H9 (cell line): ENCODE measurements at regions not wholly inside any gene's neighbourhood (a gene's known extent, or its start where the extent isn't known, plus 50 kb on each side); places are given as distances from the start of the nearest gene placed in this dataset.

Experiments
- DNase-seq: peaks from one replicate; pipeline ENCODE4 v3.0.0-alpha.2; 2017
- H2AFZ ChIP-seq: one replicate; pipeline ENCODE4 v1.6.1; 2013; ENCODE audit warnings: mild to moderate bottlenecking, low read length, control low read depth, moderate library complexity
- H2AK5ac ChIP-seq: 2 replicates; pipeline ENCODE4 v1.6.1; 2013; ENCODE audit warnings: low read length, control low read depth, mixed read lengths; ENCODE audit not compliant: insufficient read length
- H2BK120ac ChIP-seq: one replicate; pipeline ENCODE4 v1.6.1; 2013; ENCODE audit warnings: low read depth, mild to moderate bottlenecking, low read length, control low read depth, inconsistent platforms; ENCODE audit not compliant: poor library complexity, severe bottlenecking
- H2BK12ac ChIP-seq: 2 replicates; pipeline ENCODE4 v1.6.1; 2013; ENCODE audit warnings: low read length, control low read depth, mixed read lengths, low read depth; ENCODE audit not compliant: insufficient read length
- H2BK15ac ChIP-seq: 2 replicates; pipeline ENCODE4 v1.6.1; 2013; ENCODE audit warnings: low read depth, low read length, control low read depth
- H2BK20ac ChIP-seq: one replicate; pipeline ENCODE4 v1.6.1; 2013; ENCODE audit warnings: low read depth, mild to moderate bottlenecking, low read length, control low read depth, inconsistent platforms; ENCODE audit not compliant: poor library complexity, severe bottlenecking
- H2BK5ac ChIP-seq: 2 replicates; pipeline ENCODE4 v1.6.1; 2013; ENCODE audit warnings: low read length, control low read depth, mixed read lengths; ENCODE audit not compliant: insufficient read length
- H3K14ac ChIP-seq: 2 replicates; pipeline ENCODE4 v1.6.1; 2013; ENCODE audit warnings: low read length, control low read depth; ENCODE audit not compliant: insufficient read depth
- H3K18ac ChIP-seq: 2 replicates; pipeline ENCODE4 v1.6.1; 2013; ENCODE audit warnings: low read depth, mild to moderate bottlenecking, mixed read lengths, low read length, control low read depth; ENCODE audit not compliant: insufficient read length
- H3K23ac ChIP-seq: 2 replicates; pipeline ENCODE4 v1.6.1; 2013; ENCODE audit warnings: low read length, control low read depth, mixed read lengths, low read depth; ENCODE audit not compliant: insufficient read length
- H3K23me2 ChIP-seq: 2 replicates; pipeline ENCODE4 v1.6.1; 2013; ENCODE audit warnings: low read depth, mild to moderate bottlenecking, mixed read lengths, low read length, control low read depth; ENCODE audit not compliant: insufficient read length, poor library complexity, severe bottlenecking
- H3K27ac ChIP-seq: 2 replicates; pipeline ENCODE4 v1.5.1; 2013; ENCODE audit warnings: low read length, control low read depth, mixed read lengths, low read depth; ENCODE audit not compliant: insufficient read length
- H3K27me3 ChIP-seq: 2 replicates; pipeline ENCODE4 v1.6.1; 2013; ENCODE audit warnings: low read length, control low read depth, inconsistent platforms; ENCODE audit not compliant: insufficient read depth
- H3K4ac ChIP-seq: 2 replicates; pipeline ENCODE4 v1.6.1; 2013; ENCODE audit warnings: low read depth, mild to moderate bottlenecking, control low read depth, inconsistent platforms, low read length, moderate library complexity
- H3K4me1 ChIP-seq: 2 replicates; pipeline ENCODE4 v1.6.1; 2013; ENCODE audit warnings: low read length, control low read depth, inconsistent platforms; ENCODE audit not compliant: insufficient read depth
- H3K4me2 ChIP-seq: 2 replicates; pipeline ENCODE4 v1.6.1; 2013; ENCODE audit warnings: low read length, control low read depth, mixed read lengths; ENCODE audit not compliant: insufficient read length, insufficient read depth
- H3K56ac ChIP-seq: 2 replicates; pipeline ENCODE4 v1.6.1; 2013; ENCODE audit warnings: low read depth, mild to moderate bottlenecking, mixed read lengths, low read length, control low read depth; ENCODE audit not compliant: insufficient read length
- H3K79me1 ChIP-seq: 2 replicates; pipeline ENCODE4 v1.6.1; 2013; ENCODE audit warnings: low read depth, mild to moderate bottlenecking, moderate library complexity, low read length, control low read depth, inconsistent platforms; ENCODE audit not compliant: insufficient read depth, poor library complexity, severe bottlenecking
- H3K79me2 ChIP-seq: 2 replicates; pipeline ENCODE4 v1.6.1; 2013; ENCODE audit warnings: low read length, control low read depth, inconsistent platforms; ENCODE audit not compliant: insufficient read depth
- H3K9ac ChIP-seq: 2 replicates; pipeline ENCODE4 v1.6.1; 2013; ENCODE audit warnings: low read length, control low read depth, mixed read lengths; ENCODE audit not compliant: insufficient read length; ENCODE audit errors: extremely low read depth
- H3K9me3 ChIP-seq: one replicate; pipeline ENCODE4 v1.6.1; 2013; ENCODE audit warnings: low read depth, low read length, inconsistent platforms; ENCODE audit not compliant: control insufficient read depth
- H3T11ph ChIP-seq: one replicate; pipeline ENCODE4 v1.6.1; 2013; ENCODE audit warnings: mild to moderate bottlenecking, low read length, control low read depth, inconsistent platforms
- H4K20me1 ChIP-seq: one replicate; pipeline ENCODE4 v1.6.1; 2013; ENCODE audit not compliant: control insufficient read depth, insufficient read length, insufficient read depth
- H4K5ac ChIP-seq: 2 replicates; pipeline ENCODE4 v1.6.1; 2013; ENCODE audit warnings: low read depth, mild to moderate bottlenecking, mixed read lengths, low read length, control low read depth; ENCODE audit not compliant: insufficient read length
- H4K8ac ChIP-seq: replicated peaks from 2 replicates; pipeline ENCODE4 v1.6.1; 2013; ENCODE audit warnings: low read length, control low read depth, mixed read lengths, low read depth; ENCODE audit not compliant: insufficient read length
- H4K91ac ChIP-seq: 2 replicates; pipeline ENCODE4 v1.6.1; 2013; ENCODE audit warnings: low read depth, mild to moderate bottlenecking, moderate library complexity, mixed read lengths, low read length, control low read depth; ENCODE audit not compliant: insufficient read length
- H3K27ac Mint-ChIP-seq, 3 experiments: 2 replicates in 2 of 3; 3 replicates in 1 of 3; pipeline ENCODE4 v1.8.0; 2020 to 2021; ENCODE audit warnings: mixed read lengths in 3 of 3, mild to moderate bottlenecking in 1 of 3, moderate library complexity in 1 of 3
- H3K27me3 Mint-ChIP-seq: 2 replicates; pipeline ENCODE4 v1.8.0; 2021; ENCODE audit warnings: low read depth, mild to moderate bottlenecking, moderate library complexity, mixed read lengths
- H3K36me3 Mint-ChIP-seq, 3 experiments: 2 replicates in 2 of 3; 3 replicates in 1 of 3; pipeline ENCODE4 v1.8.0; 2020 to 2021; ENCODE audit warnings: low read depth in 3 of 3, mixed read lengths in 3 of 3; ENCODE audit not compliant: insufficient read depth in 1 of 3
- H3K4me1 Mint-ChIP-seq, 2 experiments: 2 replicates each; pipeline ENCODE4 v1.8.0; 2020; ENCODE audit warnings: mixed read lengths in 2 of 2
- H3K4me3 Mint-ChIP-seq, 2 experiments: 2 replicates in 1 of 2; 3 replicates in 1 of 2; pipeline ENCODE4 v1.8.0; 2020 to 2021; ENCODE audit warnings: mild to moderate bottlenecking in 2 of 2, mixed read lengths in 2 of 2, moderate library complexity in 1 of 2
- H3K9me3 Mint-ChIP-seq, 2 experiments: 2 replicates in 1 of 2; 3 replicates in 1 of 2; pipeline ENCODE4 v1.8.0; 2020; ENCODE audit warnings: mild to moderate bottlenecking in 2 of 2, mixed read lengths in 2 of 2, moderate library complexity in 1 of 2
- CTCF ChIP-seq: fragments of 200-600 bp; sonication (generic); conservative IDR thresholded peaks from 3 replicates; pipeline ENCODE4 v1.8.0; 2021; ENCODE audit warnings: antibody characterized with exemption, mild to moderate bottlenecking
- WGBS: extraction: QIAGEN DNeasy Blood & Tissue Kit; methylation state at CpG from one replicate; pipeline ENCODE4 v1.1.7; 2013; ENCODE audit warnings: missing lambda C conversion rate, low lambda C conversion rate, mixed read lengths; ENCODE audit not compliant: insufficient read length; ENCODE audit errors: extremely low coverage; 5-methylcytosine and 5-hydroxymethylcytosine counted together

- Histone ChIP-seq H3K18ac (no peak overlapping the region), H3K14ac (no peak overlapping the region), H3K4me2 (no peak overlapping the region), H3K27ac (no peak overlapping the region), H3K23ac (no peak overlapping the region), H2BK5ac (no peak overlapping the region), H3T11ph (no peak overlapping the region), H2BK15ac (no peak overlapping the region), H2BK12ac (no peak overlapping the region), H4K5ac (no peak overlapping the region), H2BK120ac (no peak overlapping the region), H3K9ac (no peak overlapping the region), H2BK20ac (no peak overlapping the region), H3K23me2 (no peaks in the 10 kb centered on the region), H4K20me1 (no peaks in the 10 kb centered on the region), H3K9me3 (no peaks in the 10 kb centered on the region), H3K56ac (no peak overlapping the region), H4K91ac (no peak overlapping the region), H2AK5ac (no peak overlapping the region), H3K27me3 (no peaks in the 10 kb centered on the region), H4K8ac (no peak overlapping the region), H3K4me1 (peaks cover 19% of the 10 kb centered on the region), H3K79me2 (no peaks in the 10 kb centered on the region), H2AFZ (no peak overlapping the region), H3K79me1 (no peaks in the 10 kb centered on the region), H3K4ac (no peak overlapping the region)
- no peak for TF ChIP-seq CTCF
- H3K4me1 Mint-ChIP-seq: peaks cover 57 to 58% of the 10 kb centered on the region in 2 experiments
- H3K9me3 Mint-ChIP-seq: no peaks in the 10 kb centered on the region
- no peak for DNase-seq
- H3K4me3 Mint-ChIP-seq: no peak overlapping the region; a peak in 1 of 5 replicates
- H3K27me3 Mint-ChIP-seq: peaks cover 2% of the 10 kb centered on the region; the same call in 1 of the 2 replicates
- H3K27ac Mint-ChIP-seq: peak overlapping the region in 2 of 3 experiments; percentile 9 to 25; a peak in 2 of 7 replicates
- no CpG with 5 or more reads among the region's 6 CpGs for WGBS
- H3K36me3 Mint-ChIP-seq: no peaks in the 10 kb centered on the region
Measured at GRCh38 chr1:57603696-57604095, 179.8 kb upstream of the DAB1 start.
